ENCODE measurements at regions not wholly inside any gene's neighbourhood (a gene's known extent, or its start where the extent isn't known, plus 50 kb on each side); places are given as distances from the start of the nearest gene placed in this dataset.

- CTCF ChIA-PET = no interaction called here
- no peak for TF ChIP-seq TCF7L2 (IDR thresholded peaks at IDR 0.05; ENCODE audit: low read depth, low read length)
- TF ChIP-seq SIN3A (IDR thresholded peaks at IDR 0.05; ENCODE audit: borderline replicate concordance, insufficient read depth, low read depth, low read length) = no peak
- no peak for TF ChIP-seq CTCF (IDR thresholded peaks at IDR 0.05)
- no peak for TF ChIP-seq REST (IDR thresholded peaks at IDR 0.05; ENCODE audit: insufficient read depth in 1 of 2, low read depth in 2 of 2, low read length in 1 of 2)
- no peak for TF ChIP-seq POLR2AphosphoS5 (IDR thresholded peaks at IDR 0.05; ENCODE audit: low read depth, low read length)
These were observed 372.8 kb upstream of the CNTNAP5 start for GRCh38 chr2:123652320-123652719.

DNA sequence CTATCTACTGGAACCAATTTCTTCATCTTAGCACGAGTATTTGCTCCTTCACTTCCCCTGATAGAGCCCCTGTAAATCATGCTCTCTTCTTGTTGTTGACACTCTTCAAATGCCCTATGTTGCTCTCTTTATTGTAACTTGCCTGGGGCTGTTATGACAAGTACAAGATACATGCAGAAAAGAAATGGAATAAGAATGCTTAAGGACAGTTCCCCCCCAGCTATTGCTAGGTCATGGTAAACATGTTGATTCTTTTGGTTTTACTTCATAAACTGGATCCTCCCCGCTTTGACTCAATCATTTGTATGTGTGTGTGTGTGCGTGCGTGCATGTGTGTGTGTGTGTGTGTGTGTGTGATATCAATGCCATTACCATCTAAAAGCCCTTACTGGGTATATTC lies 368.5 kb upstream of the CNTNAP5 start:
- Histone ChIP-seq H3K4me1 (ENCODE audit: control insufficient read depth, insufficient read depth, low read length) (no peaks in the 10 kb centered on the region), H3K27ac (ENCODE audit: low read length) (no peak overlapping the region), H3K4me3 (ENCODE audit: low read depth in 2 of 2, low read length in 2 of 2) (no peak overlapping the region), H3K36me3 (ENCODE audit: control insufficient read depth, insufficient read depth, low read length) (no peaks in the 10 kb centered on the region), H3K27me3 (ENCODE audit: control insufficient read depth, insufficient read depth, low read length) (no peaks in the 10 kb centered on the region), H3K9me3 (ENCODE audit: control insufficient read depth, insufficient read depth, low read depth, low read length) (no peaks in the 10 kb centered on the region)
- no TSS peak for BruUV-seq (replicated peaks)
- DNase-seq (ENCODE audit: low read depth, low spot score) (no peak), ATAC-seq (no peak)
- ChIA-PET POLR2A (no interaction called here), CTCF (no interaction called here)
- intact Hi-C loops (cut with micrococcal nuclease; ENCODE audit: unreplicated experiment) = no loop called here
- in situ Hi-C loops (cut with HindIII; ENCODE audit: low pct_unique_long_range_greater_than_20kb, low sequenced_read_pairs) = no loop called here
- no peak for TF ChIP-seq CTCF (IDR thresholded peaks at IDR 0.05)
- TF ChIP-seq TCF7L2 (IDR thresholded peaks at IDR 0.05; ENCODE audit: low read depth, low read length) = no peak
- TF ChIP-seq SIN3A (IDR thresholded peaks at IDR 0.05; ENCODE audit: borderline replicate concordance, insufficient read depth, low read depth, low read length) = no peak
- no peak for TF ChIP-seq POLR2AphosphoS5 (IDR thresholded peaks at IDR 0.05; ENCODE audit: low read depth, low read length)
- no peak for TF ChIP-seq REST (IDR thresholded peaks at IDR 0.05; ENCODE audit: insufficient read depth in 1 of 2, low read depth in 2 of 2, low read length in 1 of 2)

More at GRCh38 chr2:123652320-123652719, 372.8 kb upstream of the CNTNAP5 start:
- Histone ChIP-seq H3K27ac (ENCODE audit: low read length) (no peak overlapping the region), H3K4me1 (ENCODE audit: control insufficient read depth, insufficient read depth, low read length) (no peaks in the 10 kb centered on the region), H3K4me3 (ENCODE audit: low read depth in 2 of 2, low read length in 2 of 2) (no peak overlapping the region), H3K9me3 (ENCODE audit: control insufficient read depth, insufficient read depth, low read depth, low read length) (no peaks in the 10 kb centered on the region), H3K36me3 (ENCODE audit: control insufficient read depth, insufficient read depth, low read length) (no peaks in the 10 kb centered on the region), H3K27me3 (ENCODE audit: control insufficient read depth, insufficient read depth, low read length) (no peaks in the 10 kb centered on the region)
- intact Hi-C loops (cut with micrococcal nuclease; ENCODE audit: unreplicated experiment) = no loop called here
- POLR2A ChIA-PET = no interaction called here
- in situ Hi-C loops (cut with HindIII; ENCODE audit: low pct_unique_long_range_greater_than_20kb, low sequenced_read_pairs) = no loop called here
- no TSS peak for BruUV-seq (replicated peaks)
- no peak for DNase-seq (ENCODE audit: low read depth, low spot score)
- no peak for ATAC-seq

Measured in Panc1 (cell line).